Activated T-cell treated with anti-CD3 and anti-CD28 coated beads for 24 hours (primary cell): ENCODE measurements at regions not wholly inside any gene's neighbourhood (a gene's known extent, or its start where the extent isn't known, plus 50 kb on each side); places are given as distances from the start of the nearest gene placed in this dataset.

Experiments
- DNase-seq: peaks from one replicate; pipeline ENCODE4 v3.0.0-alpha.2; 2020; ENCODE audit warnings: low read depth

DNA sequence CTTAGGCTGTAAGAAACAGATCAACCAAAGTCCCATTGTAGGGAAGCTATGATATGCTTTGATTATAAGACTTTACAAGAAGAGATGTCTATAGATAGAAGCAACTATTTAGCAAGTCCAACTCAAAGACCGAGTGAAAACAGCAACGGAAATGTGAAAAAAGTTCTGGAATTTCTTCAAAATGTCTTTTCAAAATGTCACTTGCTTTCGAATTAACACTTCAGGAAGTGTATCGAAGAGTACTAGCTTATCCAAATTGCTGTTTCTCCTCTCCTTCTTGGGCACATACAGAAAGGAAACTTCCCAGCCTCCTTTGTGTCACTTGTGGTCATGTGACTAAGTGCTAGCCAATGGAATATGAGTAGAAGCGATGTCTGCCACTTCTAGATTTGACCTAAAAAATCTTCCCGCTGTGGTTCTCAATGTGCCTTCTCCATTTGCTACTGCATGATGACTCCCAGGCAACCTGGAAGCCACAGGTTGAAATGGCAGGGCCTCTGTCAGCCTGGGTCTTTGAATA lies 89.9 kb downstream of the TSEN15 start:
- DNase-seq, result no peak

- no peak for DNase-seq
Observed at GRCh38 chr1:184143449-184143848, 91.9 kb downstream of the TSEN15 start.

DNA sequence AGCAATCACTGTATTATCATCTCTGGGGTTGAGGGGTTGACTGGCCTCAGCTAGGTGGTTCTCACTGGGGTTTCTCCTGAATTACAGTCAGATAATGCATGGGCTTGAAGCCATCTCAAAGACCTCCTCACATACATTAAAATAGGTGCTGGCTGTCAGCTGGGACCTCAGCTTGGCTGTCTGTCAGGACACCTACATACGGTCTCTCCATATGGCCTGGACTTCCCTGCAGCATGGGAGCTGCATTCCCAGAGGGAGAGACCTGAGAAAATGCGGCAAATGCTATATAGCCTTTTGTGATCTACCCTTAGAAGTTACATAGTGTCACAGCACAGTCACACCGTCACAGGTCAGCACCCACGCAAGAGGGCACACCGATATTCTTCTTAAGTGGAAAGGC lies 93.6 kb downstream of the TSEN15 start:
- no peak for DNase-seq

- no peak for DNase-seq
Observed at GRCh38 chr1:184146202-184146601, 94.7 kb downstream of the TSEN15 start.

DNA sequence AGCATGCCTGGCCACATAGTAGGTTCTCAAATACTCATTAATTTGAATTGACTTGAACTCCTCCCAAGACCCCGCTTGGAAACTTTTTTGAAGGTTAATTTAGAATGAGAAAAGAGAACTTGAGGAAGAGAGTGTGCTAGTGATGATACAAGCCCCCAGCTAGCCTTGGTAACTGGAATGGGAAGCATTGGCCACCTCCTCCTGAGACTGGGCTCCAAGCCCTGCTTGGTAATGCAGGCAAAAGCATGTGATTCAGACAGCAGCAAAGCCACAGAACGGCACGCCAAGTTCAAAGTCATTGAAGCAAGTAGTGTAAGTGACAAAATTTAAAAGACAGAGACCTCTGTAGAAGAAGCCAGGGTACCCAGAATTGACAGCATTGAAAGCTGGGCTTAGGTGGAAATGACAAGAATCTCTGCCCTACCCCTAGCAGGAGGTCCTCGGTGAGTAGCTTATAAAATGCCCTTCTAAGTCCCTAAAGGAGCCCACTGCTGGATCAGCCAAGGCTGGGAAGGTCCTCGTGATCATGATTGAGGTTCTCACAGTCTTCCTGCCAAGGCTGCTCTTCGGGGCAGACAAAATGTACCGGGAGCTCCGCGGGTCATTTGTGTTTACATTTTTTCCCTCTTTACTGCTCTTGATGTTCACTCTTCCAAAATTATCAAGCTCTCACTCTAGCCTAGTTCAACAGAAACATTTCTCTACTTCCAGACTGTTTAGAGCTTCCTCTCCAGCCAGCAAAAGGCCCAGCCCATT lies 99.4 kb downstream of the TSEN15 start:
- no peak for DNase-seq

GRCh38 chr1:184152434-184152898 lies 100.9 kb downstream of the TSEN15 start:
- DNase-seq, result no peak

DNA sequence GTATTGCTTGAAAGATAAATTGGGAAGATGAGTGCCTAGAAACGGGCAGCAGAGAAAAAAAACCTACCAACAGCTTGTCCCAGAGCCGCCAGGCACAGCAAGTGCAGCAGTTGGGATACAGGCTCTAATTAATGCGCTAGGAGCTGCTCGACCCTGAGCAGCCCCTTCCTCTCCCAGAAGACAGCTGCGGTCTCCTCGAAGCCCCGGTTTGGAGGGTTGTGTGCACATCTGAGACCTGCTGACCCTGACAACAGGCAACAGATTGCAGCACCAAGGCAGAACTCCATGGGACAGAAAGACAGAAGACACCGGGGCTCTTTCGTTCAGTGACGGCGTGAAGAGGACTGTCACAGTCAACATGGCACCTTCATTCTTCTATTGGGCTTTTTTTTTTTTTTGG lies 101.4 kb downstream of the TSEN15 start:
- no peak for DNase-seq

DNA sequence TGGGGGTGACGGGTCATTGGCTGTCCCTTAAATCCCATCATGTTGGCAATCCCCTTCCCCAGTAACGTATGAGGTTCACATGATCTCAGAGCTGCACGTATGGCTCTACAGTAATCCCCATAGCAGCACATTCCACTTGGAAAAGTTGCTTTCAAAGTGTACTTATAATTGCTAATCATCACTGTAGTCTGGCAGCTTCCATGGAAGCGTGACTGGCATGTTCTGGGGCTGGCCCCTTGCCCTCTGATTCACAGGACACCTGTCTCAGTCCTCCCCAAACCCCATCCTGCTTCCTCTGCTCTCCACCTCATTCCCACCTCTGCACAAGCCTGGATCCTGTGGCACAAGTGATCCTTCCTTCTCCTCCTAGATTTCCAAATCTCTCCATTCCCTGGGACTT lies 102.2 kb downstream of the TSEN15 start:
- no peak for DNase-seq

DNA sequence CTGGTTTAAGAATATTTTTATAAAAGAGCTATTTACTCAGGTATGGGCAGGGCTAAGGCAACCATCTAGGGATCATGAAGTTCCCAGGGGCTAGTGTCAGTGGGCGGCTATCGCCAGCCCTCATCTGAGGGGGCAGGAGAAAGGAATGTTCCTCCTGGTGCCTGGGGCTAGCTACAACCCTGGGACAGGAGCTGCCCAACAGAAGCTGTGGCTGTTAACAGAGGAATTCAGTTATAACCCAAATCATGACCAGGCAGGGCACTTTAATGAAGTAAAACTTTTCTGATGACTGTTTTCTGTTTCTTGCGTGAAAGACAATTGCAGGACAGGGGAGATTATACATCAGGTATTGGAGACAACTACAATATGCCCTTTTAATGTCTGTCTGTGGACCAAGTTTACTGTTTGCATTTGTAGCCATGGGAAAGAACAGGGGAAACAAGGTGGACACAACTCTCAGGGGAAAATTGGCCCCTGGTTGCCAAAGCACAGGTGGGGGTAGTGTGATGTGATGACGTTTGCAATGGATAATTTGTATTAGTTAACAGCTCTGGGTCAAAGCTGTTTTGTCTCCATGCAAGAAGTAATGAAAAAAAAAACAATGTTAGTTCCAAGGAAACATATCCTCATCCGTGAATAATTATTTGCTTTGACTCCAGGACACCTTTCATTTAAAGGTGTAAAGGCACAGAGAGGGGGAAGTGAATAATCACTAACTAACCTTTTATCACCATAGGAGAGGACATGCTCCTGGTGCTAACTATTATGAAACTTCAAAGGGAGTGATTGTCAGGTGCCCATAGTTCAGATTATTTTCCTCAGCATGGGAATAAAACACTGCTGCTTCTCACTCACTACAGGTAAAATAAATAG lies 105.2 kb downstream of the TSEN15 start:
- no peak for DNase-seq

GRCh38 chr1:184157394-184157742 lies 105.8 kb downstream of the TSEN15 start:
- no peak for DNase-seq

- no peak for DNase-seq
Observed at GRCh38 chr1:184158896-184159681, 107.6 kb downstream of the TSEN15 start.

GRCh38 chr1:184160236-184160635 lies 108.7 kb downstream of the TSEN15 start:
- DNase-seq, result peak; percentile 29

DNA sequence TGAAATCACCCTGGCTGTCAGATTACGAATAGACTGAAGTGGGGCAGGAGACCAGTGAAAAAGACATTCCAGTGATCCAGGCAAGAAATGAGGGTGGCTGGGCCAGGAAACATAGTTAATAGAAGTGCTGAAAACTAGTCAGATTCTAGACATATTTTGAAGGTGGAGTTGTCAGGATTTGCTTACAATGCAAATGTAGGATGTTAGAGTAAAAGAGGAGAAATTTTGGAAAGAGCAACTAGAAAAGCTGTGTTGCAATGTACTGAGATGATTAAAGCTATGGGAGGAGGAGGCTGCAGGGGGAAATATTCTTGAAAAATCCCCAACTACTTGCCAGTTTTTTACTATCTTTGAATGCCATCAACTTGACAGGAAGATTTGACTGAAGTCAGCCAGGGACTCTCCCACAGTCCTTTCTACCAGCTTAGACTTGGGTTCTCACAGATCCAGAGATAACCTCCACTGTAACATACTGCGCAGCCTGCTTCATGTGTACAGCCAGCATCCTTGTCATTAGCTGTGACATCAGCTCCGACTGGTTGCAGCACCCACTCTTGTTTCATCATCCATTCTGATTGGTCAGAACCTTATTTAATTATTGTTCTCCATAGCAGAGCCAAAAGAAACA lies 109.7 kb downstream of the TSEN15 start:
- peak; percentile 17 for DNase-seq

- DNase-seq, result no peak
Observed at GRCh38 chr1:184162281-184162680, 110.8 kb downstream of the TSEN15 start.

DNA sequence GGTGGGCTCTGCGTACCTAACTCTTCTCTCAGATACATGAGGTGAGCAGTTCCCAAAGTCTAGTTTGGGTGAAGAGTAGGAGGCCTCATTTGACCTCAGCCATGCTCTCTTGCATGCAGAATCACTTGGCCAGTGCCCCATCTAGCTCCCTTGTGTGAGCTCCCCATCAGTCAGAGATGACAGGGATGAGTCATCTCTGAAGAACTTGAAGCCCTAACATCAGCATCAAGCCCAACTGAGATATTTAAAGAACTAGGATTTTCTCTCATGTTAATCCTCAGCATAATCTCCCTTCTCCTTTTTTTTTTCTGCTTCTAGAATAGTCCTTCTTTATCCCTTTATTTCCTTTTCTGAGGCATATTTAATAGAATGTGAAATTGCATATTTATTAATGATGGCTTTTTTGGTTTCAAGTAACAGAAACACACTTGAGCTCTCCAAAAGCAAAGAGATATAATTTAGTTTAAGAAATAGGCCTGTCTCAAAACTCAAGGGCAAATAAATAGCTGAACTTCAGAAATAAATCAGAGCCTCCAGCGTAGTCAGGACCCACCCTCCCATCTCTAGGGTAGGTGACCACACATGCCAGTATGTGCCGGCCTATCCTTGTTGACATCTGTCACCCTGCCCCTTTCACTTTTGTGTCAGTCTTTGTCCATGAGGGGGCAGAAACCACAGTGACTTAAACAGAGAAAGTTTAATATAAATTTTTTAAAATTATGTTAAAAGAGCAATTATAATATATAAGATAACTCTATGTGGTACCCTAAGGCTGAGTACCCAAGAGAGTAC lies 112.3 kb downstream of the TSEN15 start:
- DNase-seq, result no peak

GRCh38 chr1:184164536-184164935 lies 113.0 kb downstream of the TSEN15 start:
- no peak for DNase-seq

GRCh38 chr1:184166485-184166884 lies 115.0 kb downstream of the TSEN15 start:
- DNase-seq, result no peak

DNA sequence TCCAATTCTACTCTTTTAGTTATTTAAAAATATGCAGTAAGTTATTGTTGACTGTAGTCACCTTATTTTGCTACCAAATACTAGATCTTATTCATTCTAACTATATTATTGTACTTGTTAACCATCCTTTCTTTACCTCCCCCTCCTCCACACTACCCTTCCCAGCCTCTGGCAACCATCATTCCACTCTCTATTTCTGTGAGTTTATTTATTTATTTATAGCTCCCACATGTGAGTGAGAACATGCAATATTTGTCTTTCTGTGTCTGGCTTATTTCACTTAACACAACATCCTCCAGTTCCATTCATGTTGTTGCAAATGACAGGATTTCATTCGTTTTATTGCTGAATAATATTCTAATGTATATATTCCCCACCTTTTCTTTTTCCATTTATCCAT lies 115.8 kb downstream of the TSEN15 start:
- DNase-seq, result no peak

DNA sequence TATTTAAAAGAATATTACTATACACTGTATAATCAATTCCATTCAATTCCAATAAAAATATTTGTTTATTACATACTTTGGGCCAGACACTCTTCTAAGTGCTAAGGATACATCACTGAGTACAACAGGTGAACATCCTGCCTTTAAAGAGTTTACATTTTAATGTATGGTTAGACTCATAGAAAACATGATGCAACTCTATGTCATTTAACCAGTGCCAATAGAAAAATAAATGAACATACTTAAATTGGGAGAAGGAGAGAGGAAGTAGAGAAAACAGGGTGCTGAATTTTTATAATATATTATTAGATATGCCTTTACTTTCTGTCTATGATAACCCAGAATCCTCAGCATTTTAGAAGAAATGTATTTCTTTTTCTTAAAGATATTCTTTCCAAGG lies 119.2 kb downstream of the TSEN15 start:
- no peak for DNase-seq

GRCh38 chr1:184176058-184176457 lies 124.5 kb downstream of the TSEN15 start:
- DNase-seq, result no peak

DNA sequence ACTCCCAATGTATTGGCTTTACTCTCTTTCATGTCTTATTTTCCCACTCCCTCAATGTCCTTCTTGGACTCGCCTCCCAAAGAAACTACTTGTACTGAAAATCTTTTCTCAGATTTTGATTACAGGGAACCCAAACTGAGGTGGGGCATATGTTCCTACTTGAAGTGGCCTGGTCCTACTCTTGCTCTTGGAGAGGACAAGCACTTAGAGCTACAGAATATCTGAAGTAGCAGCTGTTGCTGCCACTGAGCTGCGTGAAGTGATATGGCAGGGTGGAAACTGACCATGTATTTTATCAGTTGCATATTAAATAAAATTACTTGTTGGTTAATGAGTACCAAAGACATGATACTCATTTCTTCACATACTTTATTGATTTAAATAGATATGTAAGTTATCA lies 129.5 kb downstream of the TSEN15 start:
- DNase-seq, result no peak
